Frontal cortex (tissue), 3 donors: ENCODE measurements at regions not wholly inside any gene's neighbourhood (a gene's known extent, or its start where the extent isn't known, plus 50 kb on each side); places are given as distances from the start of the nearest gene placed in this dataset.

Experiments used
- DNase-seq, 2 donors: peaks; one replicate each; pipeline ENCODE4 v3.0.0; 2012; ENCODE audit warnings: low spot score in 2 of 2
- FAIRE-seq: peaks from 2 replicates; lab custom pipeline; 2012; peaks lifted over from hg19 to GRCh38; lab: Jason Lieb, UNC
- donor health status: control.
- donor health status: control.
- donor health status: control.

DNA sequence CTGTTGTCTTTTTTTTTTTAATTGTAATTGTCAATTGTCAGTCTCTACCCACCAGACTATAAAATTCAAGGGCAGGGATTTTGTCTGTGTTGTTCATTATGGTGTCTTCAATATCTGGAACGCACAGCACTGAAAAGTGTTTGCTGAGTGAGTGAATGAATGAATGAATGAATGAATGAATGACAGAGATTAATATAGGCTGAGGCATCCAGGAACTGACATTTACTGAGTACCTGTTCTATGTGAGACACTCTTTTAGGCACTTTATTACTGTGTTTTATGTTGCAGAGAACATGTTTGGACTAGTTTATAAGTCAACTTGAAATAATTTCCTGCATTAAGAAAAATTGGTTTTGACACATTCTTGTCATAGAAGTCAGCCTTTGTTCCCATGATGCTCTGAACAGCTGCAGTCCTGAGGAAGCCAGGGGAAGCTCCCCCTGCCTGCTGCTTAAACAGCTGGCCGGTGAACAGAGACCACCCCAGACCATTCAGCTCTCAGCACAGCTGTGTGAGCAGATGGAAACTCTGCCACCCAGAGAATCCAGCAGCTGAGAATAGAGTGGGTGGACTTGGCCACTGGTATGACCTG is 160.7 kb upstream of the CCND2 start:
- DNase-seq (no peak), FAIRE-seq (no peak)

DNA sequence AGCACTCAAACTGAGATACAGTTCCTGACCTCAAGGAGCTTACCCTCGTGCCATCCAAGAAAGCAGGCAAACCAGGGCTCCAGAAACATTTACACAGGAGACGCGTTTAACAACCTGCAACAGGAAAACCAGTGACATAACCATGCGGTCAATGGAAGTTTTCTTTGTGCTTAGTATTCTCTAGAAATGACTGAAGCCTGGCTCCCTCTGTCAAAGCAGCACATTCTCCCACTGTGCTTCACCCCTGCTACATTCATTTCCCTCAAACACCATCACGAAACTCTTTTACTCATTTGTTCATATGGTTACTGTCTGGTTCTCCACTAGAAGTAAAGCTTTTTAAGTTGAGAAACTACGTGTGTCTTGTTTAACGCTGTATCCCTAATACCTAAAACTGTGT is 161.3 kb upstream of the CCND2 start:
- FAIRE-seq, result no peak
- no peak for DNase-seq

DNA sequence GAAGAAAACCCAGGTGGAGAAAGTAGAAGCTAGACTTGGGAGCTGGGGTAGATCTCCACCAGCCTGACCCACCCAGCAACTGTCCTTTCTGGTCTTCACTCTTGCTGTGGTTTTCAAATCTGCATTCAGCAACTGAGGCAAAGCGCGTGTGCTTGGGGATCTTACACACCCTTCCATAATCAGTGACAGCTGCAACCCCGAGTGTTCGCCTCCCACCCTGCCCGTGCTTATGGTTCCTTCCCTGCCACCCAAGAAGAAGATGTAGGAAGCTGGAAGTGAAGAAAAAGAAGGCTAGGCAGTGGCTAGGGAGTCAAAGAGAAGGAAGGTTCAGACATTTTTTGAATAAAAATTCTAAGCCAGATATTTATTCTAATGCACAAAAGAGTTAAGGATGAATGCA is 162.6 kb upstream of the CCND2 start:
- DNase-seq, result no peak
- FAIRE-seq, result no peak

DNA sequence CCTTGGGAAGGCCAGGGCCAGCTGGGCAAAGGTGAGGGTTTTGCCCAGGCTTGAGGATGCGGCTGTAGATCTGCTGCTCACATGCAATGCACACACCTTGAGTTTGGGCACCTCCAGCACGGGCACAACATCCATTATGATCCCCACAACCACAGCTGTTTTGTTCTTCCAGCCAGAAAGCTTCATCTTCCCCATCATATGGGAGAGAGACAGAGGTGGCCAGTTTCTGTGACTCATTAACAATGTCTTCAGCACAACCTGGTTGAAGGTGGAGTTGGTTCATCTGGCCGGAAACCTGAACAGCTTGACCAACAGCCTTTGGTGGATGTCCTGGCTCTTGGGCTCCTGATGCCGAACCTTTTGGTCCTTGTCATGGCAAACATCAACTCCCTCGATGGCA is 163.7 kb upstream of the CCND2 start:
- DNase-seq (no peak), FAIRE-seq (no peak)

DNA sequence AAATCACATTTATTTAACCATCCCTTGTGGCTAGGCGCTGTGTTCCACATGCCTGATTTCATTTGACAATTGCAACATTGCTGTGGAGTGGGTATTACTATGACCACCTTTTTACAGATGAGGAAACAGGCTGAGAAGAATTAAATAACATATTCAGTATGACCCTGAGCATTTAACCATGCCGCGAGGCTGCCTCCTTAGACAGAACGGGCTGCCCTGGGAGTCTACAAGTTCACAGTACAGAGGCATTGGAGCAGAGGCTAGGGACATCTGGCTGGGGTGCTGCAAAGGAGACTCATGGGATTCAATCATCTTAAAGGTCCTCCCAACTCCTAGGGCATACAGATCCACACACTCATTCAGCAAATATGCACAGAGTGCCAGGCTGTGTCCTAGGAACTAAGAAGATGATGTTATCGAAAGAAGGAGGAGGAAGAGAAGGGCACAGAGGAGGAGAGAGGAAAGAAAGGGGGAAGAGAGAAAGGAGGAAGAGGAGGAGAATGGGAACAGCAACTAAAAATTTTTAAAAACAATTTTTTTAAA is 164.7 kb upstream of the CCND2 start:
- FAIRE-seq (no peak), DNase-seq (no peak)

DNA sequence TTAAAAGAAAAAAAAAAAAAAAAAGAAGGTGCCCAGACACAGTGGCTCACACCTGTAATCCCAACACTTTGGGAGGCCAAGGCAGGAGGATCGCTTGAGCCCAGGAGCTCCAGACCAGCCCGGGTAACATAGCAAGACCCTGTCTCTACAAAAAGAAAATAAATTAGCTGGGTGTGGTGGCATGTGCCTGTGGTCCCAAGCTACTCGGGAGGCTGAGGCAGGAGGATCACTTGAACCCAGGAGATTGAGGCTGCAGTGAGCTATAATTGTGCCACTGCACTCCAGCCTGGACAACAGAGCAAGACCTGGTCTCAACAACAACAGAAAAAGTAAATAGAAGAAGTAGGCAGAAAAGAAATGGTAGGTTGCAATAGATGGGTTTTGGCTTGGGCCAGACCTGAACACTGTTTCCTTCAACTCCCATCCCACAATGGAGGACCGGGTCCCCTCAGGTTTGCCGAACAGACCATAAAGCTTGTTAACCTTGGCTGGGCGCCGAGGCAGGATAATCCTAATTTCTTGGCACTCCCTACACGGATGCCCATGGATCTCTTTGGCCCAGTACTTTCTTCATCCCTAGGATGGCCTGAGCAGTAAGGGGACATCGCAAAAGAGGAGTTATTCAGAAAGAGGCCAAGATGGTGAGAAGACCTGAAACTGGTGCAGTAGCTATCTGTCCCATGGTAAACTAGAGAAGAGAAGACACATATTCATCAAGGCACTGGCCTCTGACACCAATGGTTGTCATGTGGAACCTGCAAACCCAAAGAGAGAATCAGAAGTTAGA is 165.5 kb upstream of the CCND2 start:
- no peak for FAIRE-seq
- no peak for DNase-seq

DNA sequence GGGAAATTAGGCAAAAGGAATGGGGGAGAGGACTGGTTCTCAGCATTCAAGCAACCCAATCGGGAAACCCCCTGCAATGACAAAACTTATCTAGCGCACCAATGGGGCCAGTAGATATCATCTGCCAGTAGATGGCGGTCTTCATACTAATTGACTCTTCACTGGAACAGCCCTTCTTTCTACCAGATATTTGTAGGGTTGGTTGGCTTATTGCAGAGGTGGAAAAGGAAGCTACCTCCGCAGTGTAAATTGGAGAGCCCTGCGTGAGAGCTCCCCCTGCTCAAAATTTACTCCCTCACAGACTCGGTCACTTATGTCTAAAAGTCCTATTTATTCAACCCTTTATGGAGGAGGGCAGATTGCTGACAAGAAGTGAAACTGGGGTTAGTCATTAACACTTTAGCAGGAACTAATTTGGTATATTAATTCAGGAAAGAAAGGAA is 166.1 kb upstream of the CCND2 start:
- no peak for FAIRE-seq

DNA sequence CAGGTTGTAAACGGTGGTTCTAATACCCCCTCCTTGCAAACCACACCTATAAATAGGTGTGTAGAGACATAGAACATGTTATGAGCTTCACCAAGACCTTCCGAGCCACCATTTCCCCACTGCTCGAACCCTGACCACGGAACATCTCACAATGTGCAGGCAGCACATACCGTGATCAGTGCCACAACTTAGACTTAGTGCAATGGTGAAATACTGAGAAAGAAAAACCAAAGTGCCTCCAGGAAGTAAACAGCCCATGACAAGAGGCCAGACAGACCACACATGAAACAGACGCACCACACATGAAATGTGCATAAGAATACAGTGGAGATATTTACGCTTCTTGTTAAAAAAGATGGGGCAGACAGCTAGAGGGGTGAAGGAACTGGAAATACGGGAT is 166.9 kb upstream of the CCND2 start:
- DNase-seq (no peak), FAIRE-seq (no peak)

More for the DNA sequence above, 166.1 kb upstream of the CCND2 start:
- peak in 1 of 2 donors; percentile 34 for DNase-seq

DNA sequence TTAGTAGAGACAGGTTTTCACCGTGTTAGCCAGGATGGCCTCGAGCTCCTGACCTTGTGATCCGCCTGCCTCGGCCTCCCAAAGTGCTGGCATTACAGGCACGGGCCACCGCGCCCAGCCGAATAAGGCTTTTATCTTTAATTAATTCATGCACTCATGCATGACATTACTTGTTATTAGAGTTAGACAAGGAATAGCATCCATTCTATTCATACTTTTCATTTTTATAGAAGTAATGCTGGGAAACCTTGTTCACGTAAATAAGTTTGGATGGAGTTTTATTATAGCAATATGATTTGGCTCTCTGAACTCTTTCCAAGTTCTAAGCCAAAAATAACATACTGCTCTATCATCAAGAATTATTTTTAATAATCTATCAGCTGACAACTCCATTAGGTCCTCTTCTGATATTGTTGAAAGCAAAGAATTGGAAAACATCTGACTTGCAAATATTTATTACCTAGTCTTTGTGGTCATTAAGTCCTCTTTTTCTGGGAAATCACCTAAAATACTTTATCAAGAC is 168.8 kb upstream of the CCND2 start:
- no peak for FAIRE-seq
- no peak for DNase-seq

DNA sequence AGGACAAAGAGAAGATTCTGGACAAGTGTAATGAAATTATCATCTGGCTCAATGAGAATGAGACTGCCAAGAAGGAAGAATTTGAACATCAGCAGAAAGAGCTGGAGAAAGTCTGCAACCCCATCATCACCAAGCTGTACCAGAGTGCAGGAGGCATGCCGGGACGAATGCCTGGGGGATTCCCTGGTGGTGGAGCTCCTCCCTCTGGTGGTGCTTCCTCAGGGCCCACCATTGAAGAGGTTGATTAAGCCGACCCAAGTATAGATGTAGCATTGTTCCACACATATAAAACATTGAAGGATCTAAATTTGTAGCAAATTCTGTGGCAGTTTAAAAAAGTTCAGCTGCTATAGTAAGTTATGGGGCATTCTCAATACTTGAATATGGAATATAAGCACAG is 174.3 kb upstream of the CCND2 start:
- DNase-seq (no peak), FAIRE-seq (no peak)

DNA sequence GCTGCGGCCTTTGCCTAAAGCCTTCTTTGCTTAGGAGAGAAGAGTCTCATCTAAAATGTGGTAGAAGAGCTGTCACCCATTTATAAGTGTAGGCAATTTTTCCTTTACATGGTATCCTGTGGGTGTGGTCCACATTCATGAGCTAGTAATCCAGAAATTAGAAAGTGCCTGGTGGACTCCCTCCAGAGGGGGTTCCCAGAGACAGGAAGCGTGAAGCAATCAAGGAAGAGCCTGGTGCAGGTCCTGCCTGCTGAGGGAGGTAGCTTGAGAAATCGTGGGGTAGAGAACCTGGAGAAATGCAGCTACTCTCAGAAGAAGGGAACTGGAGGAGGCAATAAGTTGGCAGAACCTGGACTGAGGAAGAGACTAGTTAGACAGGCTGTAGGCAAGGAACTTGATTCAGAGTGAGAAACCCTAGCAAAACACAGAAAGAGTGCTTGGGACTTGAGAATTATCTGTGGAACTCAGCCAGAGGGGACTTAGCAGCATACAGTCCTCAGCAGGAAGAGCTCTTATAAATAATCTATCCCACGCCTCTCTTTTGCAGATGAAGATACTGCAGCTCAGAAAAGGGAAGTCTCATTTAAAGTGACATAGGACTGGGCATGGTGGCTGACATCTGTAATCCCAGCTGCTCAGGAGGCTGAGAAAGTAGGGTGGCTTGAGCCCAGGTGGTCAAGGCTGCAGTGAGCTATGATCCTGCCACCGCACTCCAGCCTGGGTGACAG is 182.4 kb upstream of the CCND2 start:
- no peak for DNase-seq
- FAIRE-seq, result no peak

DNA sequence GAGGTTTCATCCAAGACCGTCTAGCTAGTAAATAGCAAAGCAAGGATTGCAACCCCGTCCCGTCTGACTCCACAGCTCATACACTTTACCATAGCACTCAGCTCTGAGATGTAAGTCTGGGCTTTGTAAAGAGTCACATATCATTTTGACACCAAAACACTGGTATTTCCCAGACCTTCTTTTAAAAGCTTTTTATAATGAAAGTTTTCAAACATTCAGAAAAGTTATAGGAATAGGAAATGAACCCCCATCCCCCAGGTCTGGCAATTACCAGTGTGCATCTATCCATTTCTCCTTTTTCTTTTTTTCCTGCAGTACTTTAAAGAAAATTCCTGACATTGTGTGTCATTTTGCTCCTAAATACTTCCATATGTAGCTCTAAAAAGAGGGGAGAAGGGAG is 183.6 kb upstream of the CCND2 start:
- FAIRE-seq (no peak), DNase-seq (no peak)

DNA sequence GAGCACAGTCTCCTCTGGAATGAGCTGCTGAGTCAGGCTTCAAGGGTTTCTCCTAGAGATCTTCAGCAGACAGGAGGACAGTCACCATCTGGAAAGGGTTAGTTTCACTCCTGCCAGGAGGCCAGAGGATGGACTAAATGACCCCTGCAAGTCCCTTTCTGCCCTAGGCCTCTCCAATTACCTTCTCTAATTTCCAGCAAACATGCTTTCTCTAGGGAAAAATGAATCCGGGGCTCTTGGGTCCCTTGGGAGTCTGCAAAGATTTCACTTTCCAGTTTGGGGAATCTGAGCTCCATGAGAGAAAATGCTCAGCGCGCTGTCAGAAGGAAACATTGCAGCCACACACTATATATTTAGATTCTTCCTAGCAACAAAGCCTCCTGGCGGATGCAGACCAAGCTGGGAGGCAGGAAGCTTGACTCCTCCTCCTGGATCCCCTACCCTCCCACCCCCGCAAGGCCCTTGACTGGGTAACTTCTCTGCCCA is 184.4 kb upstream of the CCND2 start:
- no peak for FAIRE-seq
- DNase-seq, result no peak

DNA sequence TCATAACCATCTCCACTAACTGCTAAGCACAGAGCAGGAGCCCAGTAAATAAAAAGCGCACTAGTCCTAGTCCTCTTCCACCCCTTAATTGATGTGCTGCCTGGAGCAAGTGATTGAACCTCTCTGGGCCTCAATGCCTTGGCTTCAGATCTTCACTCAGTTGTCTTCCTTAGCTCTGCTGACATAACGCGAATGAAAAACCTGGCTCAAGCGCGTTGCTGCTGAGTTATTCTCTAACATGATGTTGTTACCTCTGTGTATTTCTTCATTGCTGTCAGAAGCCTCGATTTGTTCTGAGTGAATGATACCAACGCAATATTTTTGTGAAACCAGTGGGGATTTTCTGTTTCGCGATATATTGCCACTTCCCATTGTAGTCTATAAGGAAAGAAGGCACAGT is 185.1 kb upstream of the CCND2 start:
- DNase-seq (no peak), FAIRE-seq (no peak)

DNA sequence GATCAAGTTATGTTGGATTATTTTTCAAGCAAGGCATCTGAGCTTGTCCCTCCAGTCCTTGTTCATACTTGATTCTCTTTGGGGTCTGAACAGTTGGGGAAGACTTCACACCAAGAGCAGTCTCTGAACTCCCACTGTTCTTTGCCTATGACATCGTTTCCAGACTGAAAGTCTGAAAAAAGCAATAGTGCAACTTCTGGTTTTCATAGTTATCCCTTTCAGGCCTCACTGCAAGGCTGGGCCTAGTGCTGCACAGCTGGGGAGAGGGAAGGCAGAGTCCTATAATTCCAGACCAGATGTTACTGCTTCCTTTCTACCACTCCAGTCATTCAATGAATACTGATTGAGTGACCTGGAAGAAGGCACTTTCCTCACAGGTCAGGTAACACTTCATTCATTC is 187.1 kb upstream of the CCND2 start:
- DNase-seq (no peak), FAIRE-seq (no peak)

DNA sequence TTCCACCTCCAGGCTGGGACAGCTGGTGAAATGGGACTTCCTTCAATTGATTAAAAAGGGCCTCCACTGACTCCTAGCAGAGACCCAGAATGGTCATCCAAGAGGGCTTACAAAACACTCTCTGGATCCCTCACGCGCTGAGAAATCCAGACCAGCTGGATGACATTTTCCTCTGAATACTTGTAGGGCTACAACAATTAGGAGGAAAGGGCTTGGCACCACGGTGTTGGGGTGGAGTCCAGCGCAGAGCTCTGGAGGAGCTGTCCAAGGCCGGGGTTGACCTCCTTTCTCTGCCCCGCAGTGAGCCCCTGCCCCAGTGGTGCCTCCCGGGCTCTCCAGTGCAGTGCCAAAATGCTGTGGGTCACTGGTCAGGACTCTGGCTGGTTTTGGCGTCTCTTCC is 189.0 kb upstream of the CCND2 start:
- FAIRE-seq, result no peak
- no peak for DNase-seq

DNA sequence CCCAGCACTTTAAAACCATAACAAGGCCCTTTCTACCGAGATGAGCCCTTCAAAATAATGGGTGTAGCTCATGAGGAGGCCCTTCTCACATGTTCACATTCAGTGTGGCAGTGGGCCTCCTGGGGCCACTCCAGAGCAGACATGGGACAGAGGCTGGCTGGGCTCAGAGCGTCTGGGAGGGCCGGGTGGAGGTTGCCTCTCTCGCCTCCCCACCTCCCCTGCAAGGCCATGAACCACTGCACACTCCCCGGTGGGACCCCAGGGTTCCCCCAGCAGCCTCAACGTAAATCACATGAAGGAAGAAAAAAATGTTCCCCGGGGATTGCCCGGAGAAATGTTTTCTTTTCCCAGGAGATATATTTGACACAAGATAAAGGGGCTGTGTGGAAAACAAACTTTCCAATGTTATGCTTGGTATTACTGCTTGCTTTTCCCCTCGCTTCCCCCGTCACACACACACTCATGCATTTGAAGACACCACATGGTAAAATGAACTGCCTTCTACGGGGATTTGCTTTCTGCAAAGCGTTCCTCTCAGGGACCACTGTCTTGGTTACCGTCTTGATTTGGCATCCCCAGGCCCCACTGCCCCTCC is 190.7 kb upstream of the CCND2 start:
- no peak for FAIRE-seq
- DNase-seq, result no peak

DNA sequence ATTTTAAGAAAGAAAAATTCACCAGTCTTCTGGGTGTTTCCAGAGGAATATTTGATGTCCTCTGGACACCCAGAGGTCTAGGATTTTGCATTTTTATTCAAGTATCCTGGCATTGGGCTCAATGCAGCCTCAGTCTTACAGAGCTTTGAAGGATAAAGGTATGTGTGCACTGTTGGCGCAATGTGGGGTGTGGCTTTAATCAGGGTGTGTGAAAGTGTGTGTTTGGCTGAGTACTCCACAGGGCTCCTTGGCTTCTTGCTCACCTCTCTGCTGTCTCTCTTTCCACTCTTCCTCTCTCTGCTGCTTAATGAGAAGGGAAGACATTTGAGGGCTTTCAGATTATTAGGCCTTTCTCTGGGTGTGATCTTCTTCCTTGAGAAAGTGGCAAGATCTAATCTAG is 193.3 kb upstream of the CCND2 start:
- DNase-seq, result no peak
- FAIRE-seq, result no peak

DNA sequence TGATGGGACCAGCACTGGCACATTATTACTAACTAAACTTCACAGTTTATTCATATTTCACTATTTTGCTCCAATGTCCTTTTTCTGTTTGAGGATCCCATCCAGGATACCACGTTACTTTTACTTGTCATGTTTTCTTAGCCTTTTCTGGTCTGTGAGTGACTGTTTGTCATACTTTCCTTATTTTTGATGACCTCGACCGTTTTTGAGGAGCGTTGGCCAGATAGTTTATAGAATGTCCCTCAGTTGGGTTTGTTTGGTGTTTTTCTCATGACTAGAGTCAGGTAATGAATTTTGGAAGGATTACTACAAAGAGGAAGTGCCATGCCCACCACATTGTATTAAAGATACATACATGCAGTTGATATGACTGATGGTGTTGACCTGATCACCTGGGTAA is 199.4 kb upstream of the CCND2 start:
- FAIRE-seq (no peak), DNase-seq (no peak)

DNA sequence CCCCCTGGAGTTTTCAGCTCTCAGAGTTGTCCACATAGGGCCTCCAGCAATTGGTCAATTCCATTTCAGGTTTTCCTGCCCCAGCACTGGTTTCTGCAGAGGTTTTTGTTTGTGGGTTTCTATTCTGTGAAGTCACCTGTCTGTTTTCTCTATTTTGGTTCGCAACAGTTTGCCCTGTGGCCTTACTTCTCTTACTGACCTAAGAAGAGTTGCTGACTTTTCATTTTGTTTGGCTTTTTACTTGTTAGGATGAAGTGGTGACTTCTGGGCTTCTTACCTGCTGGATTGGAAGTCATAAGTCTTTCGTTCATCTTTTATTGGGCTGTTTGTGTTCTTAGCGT is 196.4 kb upstream of the PARP11 start:
- FAIRE-seq, result no peak
- no peak for DNase-seq
